GM12878 (cell line): ENCODE measurements at regions not wholly inside any gene's neighbourhood (a gene's known extent, or its start where the extent isn't known, plus 50 kb on each side); places are given as distances from the start of the nearest gene placed in this dataset.

ENCODE experiments used
- ATF7 ChIP-seq: fragments of 450-650 bp; IDR thresholded peaks from 2 replicates; pipeline ENCODE4 v1.6.1; 2016; ENCODE audit warnings: low read depth, mild to moderate bottlenecking
- BACH1 ChIP-seq: fragments of 450-650 bp; IDR thresholded peaks from 2 replicates; pipeline ENCODE4 v1.6.1; 2017; ENCODE audit warnings: mild to moderate bottlenecking, borderline replicate concordance
- CEBPB ChIP-seq, 2 experiments: fragments of 150-350 bp in 1 of 2; IDR thresholded peaks; 2 replicates each; pipeline ENCODE4 v1.6.1; 2012 to 2014; ENCODE audit warnings: low read depth in 2 of 2, low read length in 2 of 2, borderline replicate concordance in 1 of 2, inconsistent platforms in 1 of 2
- CTCF ChIP-seq, 3 experiments: IDR thresholded peaks in 2 of 3; conservative IDR thresholded peaks in 1 of 3; 2 replicates each; pipeline ENCODE4 v1.5.1; 2011; ENCODE audit warnings: low read depth in 3 of 3, low read length in 3 of 3, mild to moderate bottlenecking in 3 of 3, control low read depth in 2 of 3, moderate library complexity in 2 of 3, inconsistent platforms in 1 of 3, mixed read lengths in 1 of 3; ENCODE audit not compliant: control insufficient read depth in 2 of 3, insufficient read depth in 1 of 3; ENCODE audit errors: extremely low read depth in 1 of 3
- EED ChIP-seq: sonication (generic); IDR thresholded peaks from 2 replicates; pipeline ENCODE4 v1.6.1; 2016; ENCODE audit warnings: antibody characterized with exemption, low read depth
- EGR1 ChIP-seq, 2 experiments: IDR thresholded peaks; 1 replicate in 1 of 2; 2 replicates in 1 of 2; pipeline ENCODE4 v1.6.1; 2011 to 2012; ENCODE audit warnings: low read depth in 2 of 2, low read length in 2 of 2, borderline replicate concordance in 1 of 2, mild to moderate bottlenecking in 1 of 2, moderate library complexity in 1 of 2
- EP300 ChIP-seq, 2 experiments: fragments of 150-350 bp in 1 of 2; IDR thresholded peaks; 2 replicates each; pipeline ENCODE4 v1.6.1; 2011 to 2012; ENCODE audit warnings: low read depth in 2 of 2, low read length in 2 of 2, borderline replicate concordance in 1 of 2, improper control_type of control experiment in 1 of 2, inconsistent platforms in 1 of 2; ENCODE audit not compliant: control insufficient read depth in 1 of 2
- IKZF1 ChIP-seq: fragments of 450-650 bp; conservative IDR thresholded peaks from 2 replicates; pipeline ENCODE4 v1.6.1; 2017; ENCODE audit warnings: antibody characterized with exemption, mild to moderate bottlenecking
- JUNB ChIP-seq: IDR thresholded peaks from 2 replicates; pipeline ENCODE4 v1.6.1; 2016; ENCODE audit warnings: antibody characterized with exemption, mild to moderate bottlenecking
- LARP7 ChIP-seq: fragments of 450-650 bp; IDR thresholded peaks from 2 replicates; pipeline ENCODE4 v1.6.1; 2017; ENCODE audit warnings: mild to moderate bottlenecking
- MAX ChIP-seq: IDR thresholded peaks from 2 replicates; pipeline ENCODE4 v1.6.1; 2012; ENCODE audit warnings: low read depth, low read length, improper control_type of control experiment
- MEF2B ChIP-seq: fragments of 450-650 bp; IDR thresholded peaks from 2 replicates; pipeline ENCODE4 v1.6.1; 2018; ENCODE audit warnings: mild to moderate bottlenecking, moderate library complexity; ENCODE audit not compliant: partially characterized antibody, poor library complexity, severe bottlenecking
- MLLT1 ChIP-seq: fragments of 450-650 bp; IDR thresholded peaks from 2 replicates; pipeline ENCODE4 v1.6.1; 2016; ENCODE audit warnings: mild to moderate bottlenecking
- MXI1 ChIP-seq: fragments of 150-350 bp; IDR thresholded peaks from 2 replicates; pipeline ENCODE4 v1.6.1; 2011; ENCODE audit warnings: low read depth, mild to moderate bottlenecking, inconsistent platforms, low read length, improper control_type of control experiment
- PAX8 ChIP-seq: fragments of 450-650 bp; IDR thresholded peaks from 2 replicates; pipeline ENCODE4 v1.6.1; 2017; ENCODE audit warnings: mild to moderate bottlenecking, moderate library complexity
- POU2F2 ChIP-seq: IDR thresholded peaks from 3 replicates; pipeline ENCODE4 v1.6.1; 2011; ENCODE audit warnings: low read depth, mild to moderate bottlenecking, low read length, borderline replicate concordance
- RELA ChIP-seq: fragments of 450-650 bp; IDR thresholded peaks from 2 replicates; pipeline ENCODE4 v1.8.0; 2014; ENCODE audit warnings: borderline replicate concordance; ENCODE audit not compliant: partially characterized antibody
- RELB ChIP-seq: fragments of 450-650 bp; IDR thresholded peaks from 2 replicates; pipeline ENCODE4 v1.6.1; 2017; ENCODE audit warnings: low read depth, mild to moderate bottlenecking, moderate library complexity
- RFX5 ChIP-seq: IDR thresholded peaks from 2 replicates; pipeline ENCODE4 v1.6.1; 2011; ENCODE audit warnings: low read depth, low read length, improper control_type of control experiment
- RUNX3 ChIP-seq: IDR thresholded peaks from 2 replicates; pipeline ENCODE4 v1.6.1; 2012; ENCODE audit warnings: low read length, inconsistent platforms
- SMARCA5 ChIP-seq: fragments of 450-650 bp; IDR thresholded peaks from 2 replicates; pipeline ENCODE4 v1.6.1; 2017; ENCODE audit warnings: mild to moderate bottlenecking
- SUZ12 ChIP-seq: fragments of 200-600 bp; sonication (generic); IDR thresholded peaks from one replicate; pipeline ENCODE4 v1.6.1; 2018; ENCODE audit warnings: antibody characterized with exemption, mild to moderate bottlenecking; ENCODE audit not compliant: unreplicated experiment
- TCF12 ChIP-seq: IDR thresholded peaks from 2 replicates; pipeline ENCODE4 v1.6.1; 2011; ENCODE audit warnings: low read depth, mild to moderate bottlenecking, low read length
- WRNIP1 ChIP-seq: IDR thresholded peaks from 2 replicates; pipeline ENCODE4 v1.6.1; 2011; ENCODE audit warnings: low read depth, low read length, improper control_type of control experiment, borderline replicate concordance
- ZNF217 ChIP-seq: fragments of 450-650 bp; IDR thresholded peaks from 2 replicates; pipeline ENCODE4 v1.6.1; 2017; ENCODE audit warnings: antibody characterized with exemption, mild to moderate bottlenecking
- ZSCAN29 ChIP-seq: fragments of 450-650 bp; IDR thresholded peaks from 2 replicates; pipeline ENCODE4 v1.6.1; 2017; ENCODE audit warnings: mild to moderate bottlenecking, moderate library complexity
- ZZZ3 ChIP-seq: IDR thresholded peaks from 2 replicates; pipeline ENCODE4 v1.6.1; 2011; ENCODE audit warnings: low read depth; ENCODE audit not compliant: control insufficient read depth, insufficient read length

GRCh38 chr12:24127919-24128721 is 178.7 kb upstream of the SOX5 start (continued):
- TF ChIP-seq RELA (no peak), JUNB (peak; percentile 74), POU2F2 (peak; percentile 86; the same call in 2 of the 3 replicates), ATF7 (peak; percentile 39), PAX8 (no peak), SMARCA5 (no peak), IKZF1 (peak; percentile 61), WRNIP1 (no peak), MEF2B (peak; percentile 87), EP300 (IDR thresholded peaks at IDR 0.05; ENCODE audit: borderline replicate concordance in 1 of 2, control insufficient read depth in 1 of 2, low read depth in 2 of 2, low read length in 2 of 2) (peak; percentile 50 to 61; a peak in 2 of 4 replicates), RELB (peak; percentile 46; the same call in 1 of the 2 replicates), TCF12 (no peak), LARP7 (no peak), MAX (no peak), RUNX3 (peak; percentile 81), MXI1 (0 out of 2 replicates have a peak, but pooled peaks have one; percentile 21), BACH1 (no peak), EGR1 (IDR thresholded peaks at IDR 0.05; ENCODE audit: borderline replicate concordance in 1 of 2, low read depth in 2 of 2, low read length in 2 of 2) (no peak), MLLT1 (peak; percentile 28; the same call in 1 of the 2 replicates), EED (no peak), SUZ12 (no peak), ZZZ3 (no peak), ZNF217 (peak; percentile 68; the same call in 1 of the 2 replicates), CEBPB (IDR thresholded peaks at IDR 0.05; ENCODE audit: borderline replicate concordance in 1 of 2, low read depth in 2 of 2, low read length in 2 of 2) (no peak), CTCF (IDR thresholded peaks at IDR 0.05 in 2 of 3, conservative IDR thresholded peaks at IDR 0.05 in 1 of 3; ENCODE audit: control insufficient read depth in 2 of 3, extremely low read depth in 1 of 3, insufficient read depth in 1 of 3, low read depth in 3 of 3, low read length in 3 of 3) (no peak), RFX5 (no peak), ZSCAN29 (no peak)
